Activated CD8-positive, alpha-beta memory T cell treated with anti-CD3 and anti-CD28 coated beads for 24 hours (primary cell): ENCODE measurements at regions not wholly inside any gene's neighbourhood (a gene's known extent, or its start where the extent isn't known, plus 50 kb on each side); places are given as distances from the start of the nearest gene placed in this dataset.
"Not testable (repeated sequence)": the region's sequence is repeated elsewhere in the genome, so short reads cannot be mapped to it uniquely, and the experiment has no call there.

Experiments used
- DNase-seq: peaks from one replicate; pipeline ENCODE4 v3.0.0-alpha.2; 2020

DNA sequence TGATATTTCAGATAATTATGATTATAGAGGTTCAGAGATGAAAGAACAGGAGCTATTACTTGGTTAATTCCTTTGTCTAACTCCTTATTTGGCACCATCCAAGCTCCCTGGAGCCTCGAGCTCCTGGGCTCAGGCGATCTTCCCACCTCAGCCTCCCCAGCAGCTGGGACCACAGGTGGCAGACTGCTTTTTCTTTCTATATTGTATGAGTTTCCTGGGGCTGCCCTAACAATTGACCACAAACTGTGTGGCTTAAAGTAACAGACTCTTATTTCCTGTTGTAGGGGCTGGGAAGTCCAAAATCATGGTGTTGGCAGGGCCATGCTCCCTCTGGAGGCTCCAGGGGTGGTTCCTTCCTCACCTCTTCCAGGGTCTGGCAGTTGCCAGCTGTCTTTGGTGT lies 163.3 kb upstream of the ADCY1 start:
- no peak for DNase-seq

DNA sequence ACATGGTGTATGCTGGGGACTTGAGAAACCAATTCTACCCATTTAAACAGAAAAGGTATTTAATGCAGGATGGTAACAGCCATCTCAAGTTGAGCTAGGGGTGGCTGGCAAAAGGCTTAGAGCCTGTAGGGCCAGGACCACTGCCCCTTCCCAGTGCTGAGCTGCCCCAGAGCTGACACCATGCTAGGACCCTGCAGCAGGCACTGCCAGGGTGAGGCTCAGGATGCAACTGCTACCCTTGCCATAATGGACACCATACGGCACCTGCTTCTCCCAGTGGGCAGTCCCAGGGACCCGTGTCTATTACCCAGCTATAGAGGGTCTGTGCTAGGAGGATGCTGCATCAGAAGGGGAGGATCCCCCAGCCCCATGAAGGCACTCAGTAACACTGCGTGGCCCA lies 160.7 kb upstream of the ADCY1 start:
- DNase-seq: no peak

DNA sequence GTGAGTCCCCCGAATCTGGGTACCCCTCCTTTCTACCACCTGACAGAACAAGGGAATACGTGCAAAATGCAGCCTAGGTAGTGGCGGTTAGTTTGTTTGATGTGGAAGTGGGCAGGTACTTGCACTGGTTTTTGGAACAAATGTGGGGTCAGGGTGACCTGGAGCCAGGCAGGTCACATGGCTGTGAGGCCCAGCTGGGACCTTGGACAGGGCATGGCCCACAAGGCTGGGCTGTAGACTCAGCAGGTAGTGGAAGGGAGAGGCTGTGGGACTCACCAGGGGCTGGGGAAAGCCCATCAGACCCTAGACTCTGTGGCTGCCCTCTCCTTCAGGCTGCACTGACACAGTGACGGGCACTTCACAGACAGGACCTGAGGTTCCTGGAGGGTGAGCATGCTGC lies 159.9 kb upstream of the ADCY1 start:
- DNase-seq: no peak

DNA sequence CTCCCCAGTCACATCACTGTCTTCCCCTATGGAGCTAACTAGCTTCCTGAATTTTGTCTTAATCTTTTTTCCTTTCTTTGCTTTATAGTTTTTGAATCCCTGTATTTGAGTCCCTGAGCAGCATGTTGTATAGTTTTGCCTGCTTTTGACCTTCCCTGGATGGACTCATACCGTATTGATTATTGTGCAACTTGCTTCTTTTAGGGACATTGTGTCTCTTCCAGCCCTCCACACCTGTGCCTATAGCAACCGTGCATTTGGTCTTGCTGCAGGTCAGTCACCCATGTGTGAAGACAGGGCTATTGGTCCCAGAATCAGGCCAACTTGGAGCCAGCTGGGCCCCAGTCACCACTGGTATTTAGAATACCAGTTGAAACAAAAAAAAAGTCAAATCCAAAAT lies 158.9 kb upstream of the ADCY1 start:
- DNase-seq: no peak

- no peak for DNase-seq
Measured at GRCh38 chr7:45416846-45417245, 157.3 kb upstream of the ADCY1 start.

GRCh38 chr7:45417268-45417667 lies 156.9 kb upstream of the ADCY1 start:
- DNase-seq: no peak

DNA sequence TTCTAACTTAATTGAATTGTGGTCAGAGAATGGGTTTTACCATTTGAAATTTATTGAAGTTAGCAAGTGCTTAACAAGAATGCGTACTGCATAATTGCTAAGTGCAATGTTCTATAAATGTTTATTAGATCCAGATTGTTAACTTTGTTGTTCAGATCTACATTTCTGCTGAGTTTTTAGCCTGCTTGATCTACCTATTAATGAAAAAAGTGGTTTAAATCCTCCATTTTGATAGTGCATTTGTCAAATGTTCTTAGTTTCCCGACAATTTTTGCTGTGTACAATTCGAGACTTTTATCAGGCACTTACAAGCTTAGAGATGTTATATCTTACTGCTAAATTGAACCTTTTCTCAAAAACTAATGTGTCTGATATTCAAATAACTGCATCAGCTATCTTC lies 156.4 kb upstream of the ADCY1 start:
- no peak for DNase-seq

GRCh38 chr7:45420843-45421495 lies 153.2 kb upstream of the ADCY1 start:
- DNase-seq: no peak

- no peak for DNase-seq
Measured at GRCh38 chr7:45421806-45422205, 152.4 kb upstream of the ADCY1 start.

DNA sequence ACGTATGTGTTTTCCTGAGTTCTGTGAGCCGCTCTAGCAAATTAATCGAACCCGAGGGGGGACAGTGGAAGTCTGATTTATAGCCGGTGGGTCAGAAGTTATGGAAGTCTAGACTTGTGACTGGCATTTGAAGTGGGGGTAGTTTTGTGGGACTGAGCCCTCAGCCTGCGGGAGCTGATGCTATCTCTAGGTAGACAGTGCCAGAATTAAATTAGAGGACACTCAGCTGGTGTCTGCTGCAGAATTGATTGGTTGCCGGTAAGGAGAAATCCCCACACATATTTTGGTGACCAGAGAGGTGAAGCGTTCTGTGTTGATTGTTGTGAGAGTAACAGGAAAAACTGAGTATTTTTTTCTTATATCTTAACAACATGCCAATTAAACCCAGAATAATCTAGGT lies 143.8 kb upstream of the ADCY1 start:
- no peak for DNase-seq

DNA sequence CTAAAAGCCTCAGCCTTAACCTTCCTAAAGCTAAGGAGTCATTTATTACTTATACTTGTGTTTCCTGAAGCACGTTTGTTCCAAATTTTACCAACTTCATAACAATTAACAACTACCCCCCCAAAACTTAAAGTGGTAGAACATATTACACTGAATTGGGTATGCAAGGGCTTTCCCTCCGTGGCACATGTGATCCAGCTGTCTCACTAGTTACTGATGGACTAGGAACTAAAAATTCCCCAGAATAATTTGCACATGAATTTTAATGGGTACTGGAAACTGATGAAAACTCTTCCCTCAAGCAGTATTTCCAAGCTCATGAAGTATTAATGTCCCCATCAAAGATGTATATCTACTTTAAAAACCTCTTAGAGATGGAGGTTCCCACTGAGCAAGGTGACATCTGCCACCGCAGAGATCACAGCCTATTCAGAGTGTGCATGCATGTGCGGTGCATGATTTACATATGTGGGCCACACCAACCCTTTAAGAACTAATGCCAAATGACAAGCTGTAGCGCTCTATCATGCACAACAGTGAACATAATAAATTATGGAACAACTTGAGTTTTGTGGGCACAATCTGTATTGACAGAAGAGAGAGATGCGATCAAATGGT lies 139.9 kb upstream of the ADCY1 start:
- no peak for DNase-seq

GRCh38 chr7:45435131-45435530 lies 139.0 kb upstream of the ADCY1 start:
- DNase-seq: no peak

- DNase-seq: no peak
Measured at GRCh38 chr7:45435846-45436245, 138.3 kb upstream of the ADCY1 start.

GRCh38 chr7:45440776-45441175 lies 133.4 kb upstream of the ADCY1 start:
- DNase-seq: not testable (repeated sequence)

- DNase-seq: no peak
Measured at GRCh38 chr7:45443263-45443662, 130.9 kb upstream of the ADCY1 start.

DNA sequence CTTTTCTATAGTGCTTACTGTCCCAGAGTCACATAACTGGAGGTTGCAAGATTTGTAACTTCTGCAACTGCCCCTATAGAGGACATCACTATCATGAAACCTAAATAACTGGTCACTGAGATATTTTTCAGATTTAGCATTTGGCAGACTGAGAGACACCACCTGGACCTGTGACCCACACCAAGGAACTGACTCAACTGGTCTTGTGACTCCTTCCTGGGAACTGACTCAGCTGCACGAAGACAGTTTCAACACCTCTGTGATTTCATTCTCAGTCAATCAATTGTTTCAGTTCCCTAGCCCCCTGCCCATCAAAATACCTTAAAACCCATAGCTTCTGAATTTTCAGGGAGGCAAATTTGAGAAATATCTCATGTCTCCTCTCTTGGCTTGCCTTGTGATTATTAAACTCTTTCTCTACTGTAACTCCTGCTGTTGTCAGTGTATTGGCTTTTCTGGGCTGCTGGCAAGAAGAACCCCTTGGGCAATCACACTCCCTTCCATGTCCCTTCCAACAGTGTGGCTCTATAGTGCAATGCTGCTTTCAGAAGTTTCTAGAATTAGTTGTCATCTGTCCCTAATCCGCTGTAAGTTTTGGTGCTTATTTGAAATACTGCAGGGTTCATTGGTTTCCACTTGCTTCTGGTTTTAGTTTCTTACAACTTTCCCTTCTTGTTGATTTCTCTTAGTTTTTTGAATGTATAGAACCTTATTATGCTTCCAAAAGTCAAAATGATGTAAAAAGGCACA lies 127.8 kb upstream of the ADCY1 start:
- no peak for DNase-seq

DNA sequence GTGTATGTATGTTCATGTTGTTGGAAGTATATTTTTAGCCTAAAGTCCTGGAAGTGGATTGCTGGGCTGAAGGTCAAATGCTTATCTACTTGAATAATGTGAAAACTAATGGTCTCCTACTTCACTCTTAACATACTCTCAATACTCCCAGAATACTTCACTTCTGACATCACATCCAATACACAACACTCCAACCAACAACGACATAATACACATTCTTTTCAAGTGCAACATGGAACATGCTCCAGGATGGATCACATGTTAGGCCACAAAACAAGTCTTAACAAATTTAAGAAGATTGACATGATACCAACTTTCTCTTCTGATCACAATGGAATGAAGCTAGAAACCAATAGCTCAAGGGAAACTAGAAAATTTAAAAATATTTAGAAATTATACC lies 126.9 kb upstream of the ADCY1 start:
- DNase-seq: no peak

GRCh38 chr7:45450571-45451204 lies 123.5 kb upstream of the ADCY1 start:
- no peak for DNase-seq

- no peak for DNase-seq
Measured at GRCh38 chr7:45451342-45452035, 122.7 kb upstream of the ADCY1 start.

DNA sequence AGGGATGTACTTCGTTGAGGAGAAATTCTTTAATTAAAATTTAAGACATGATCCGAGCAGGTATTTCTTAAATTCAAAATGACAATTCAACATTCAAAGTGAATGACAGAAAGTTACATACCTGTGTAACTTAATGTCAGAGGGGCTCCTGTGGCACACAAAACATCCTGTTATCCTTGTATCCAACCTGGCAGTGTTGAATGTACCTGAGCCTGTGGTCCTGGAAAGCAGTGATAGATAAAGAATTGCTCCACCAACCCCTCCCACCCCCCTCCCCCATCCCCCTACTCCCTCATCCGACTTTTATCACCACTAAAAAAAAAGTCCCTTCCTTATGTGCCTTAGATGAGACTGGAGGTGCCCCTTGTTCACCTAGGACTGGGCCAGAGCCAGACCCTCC lies 119.4 kb upstream of the ADCY1 start:
- DNase-seq: no peak

DNA sequence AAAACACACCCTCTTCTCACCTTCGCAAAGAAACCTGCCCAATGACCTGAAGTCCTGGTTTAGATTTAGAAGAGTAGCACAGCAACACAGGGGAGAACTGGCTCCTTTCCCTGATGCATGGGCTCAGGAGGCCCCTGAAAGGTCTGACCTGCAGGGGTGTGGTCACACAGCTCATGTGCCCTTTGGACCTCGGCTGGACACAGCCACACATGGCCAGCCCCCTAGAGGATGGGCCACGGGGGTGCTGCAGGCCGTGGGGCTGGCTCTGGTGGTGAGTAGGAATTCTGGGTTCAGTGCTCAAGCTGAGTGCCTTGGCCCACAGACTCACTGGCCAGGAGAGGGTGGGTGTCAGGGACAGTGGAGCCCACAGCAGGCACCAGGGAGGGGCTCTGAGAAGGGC lies 118.5 kb upstream of the ADCY1 start:
- DNase-seq: no peak

- no peak for DNase-seq
Measured at GRCh38 chr7:45456105-45456504, 118.1 kb upstream of the ADCY1 start.
